A549 (cell line): ENCODE measurements at regions not wholly inside any gene's neighbourhood (a gene's known extent, or its start where the extent isn't known, plus 50 kb on each side); places are given as distances from the start of the nearest gene placed in this dataset.

Experiments used
- ATAC-seq, 2 experiments: fragments of 200-7000 bp in 1 of 2; fragments of >200 bp in 1 of 2; cut with Nextera tagmentation in 1 of 2; cut with Tn5 transposase in 1 of 2; 3 replicates each; pipeline versions ENCODE4 v1.8.0 to v1.9.1; 2018 to 2020; ENCODE audit warnings: mild to moderate bottlenecking in 1 of 2, moderate library complexity in 1 of 2
- CTCF ChIA-PET: fragments of 300-600 bp; sonication (Branson Sonifier 250); formaldehyde crosslinking; extraction: SDS; loops from one replicate; lab custom pipeline; 2021; ENCODE audit warnings: antibody characterized with exemption, inconsistent platforms; lab: Yijun Ruan, JAX
- POLR2A ChIA-PET: fragments of 350-600 bp; formaldehyde crosslinking; extraction: SDS; loops from one replicate; lab custom pipeline; 2021; ENCODE audit warnings: antibody characterized with exemption, inconsistent platforms; lab: Yijun Ruan, JAX
- DNase-seq, 2 experiments: peaks; one replicate each; pipeline versions ENCODE4 v3.0.0 to v3.0.0-alpha.2; 2011 to 2016; ENCODE audit warnings: low read depth in 1 of 2, low spot score in 1 of 2
- FAIRE-seq: peaks from 2 replicates; lab custom pipeline; 2011; peaks lifted over from hg19 to GRCh38; lab: Jason Lieb, UNC
- H3K27ac ChIP-seq, 2 experiments: fragments of >200 bp; sonication (Bioruptor Twin); formaldehyde crosslinking; 3 replicates each; pipeline ENCODE4 v1.5.1; 2016 to 2017
- H3K4me1 ChIP-seq: fragments of >200 bp; sonication (Bioruptor Twin); formaldehyde crosslinking; 3 replicates; pipeline ENCODE4 v1.6.1; 2016
- H3K4me2 ChIP-seq: fragments of >200 bp; sonication (Bioruptor Twin); formaldehyde crosslinking; 3 replicates; pipeline ENCODE4 v1.6.1; 2016
- H3K4me3 ChIP-seq: fragments of >200 bp; sonication (Bioruptor Twin); formaldehyde crosslinking; 3 replicates; pipeline ENCODE4 v1.5.1; 2016
- H3K9me3 ChIP-seq: fragments of >200 bp; sonication (Bioruptor Twin); formaldehyde crosslinking; 3 replicates; pipeline ENCODE4 v1.6.1; 2016
- ATOH8 ChIP-seq: fragments of 250-450 bp; sonication (Bioruptor Pico); IDR thresholded peaks from 2 replicates; pipeline ENCODE4 v1.5.0; 2020; ENCODE audit warnings: low read depth, mild to moderate bottlenecking, moderate library complexity
- BCL3 ChIP-seq: fragments of >200 bp; sonication (Bioruptor Twin); formaldehyde crosslinking; IDR thresholded peaks from 3 replicates; pipeline ENCODE4 v1.6.1; 2016
- BHLHE40 ChIP-seq: IDR thresholded peaks from 2 replicates; pipeline ENCODE4 v1.6.1; 2012; ENCODE audit warnings: low read depth, low read length, inconsistent platforms
- CBX2 ChIP-seq: fragments of 200-600 bp; sonication (generic); IDR thresholded peaks from 2 replicates; pipeline ENCODE4 v1.6.1; 2016; ENCODE audit warnings: low read depth, mild to moderate bottlenecking, borderline replicate concordance
- CHD4 ChIP-seq: fragments of 200-600 bp; sonication (generic); IDR thresholded peaks from 2 replicates; pipeline ENCODE4 v1.6.1; 2016; ENCODE audit warnings: antibody characterized with exemption, mild to moderate bottlenecking, borderline replicate concordance
- CTCF ChIP-seq: fragments of >200 bp; sonication (Bioruptor Twin); formaldehyde crosslinking; IDR thresholded peaks from 3 replicates; pipeline ENCODE4 v1.5.1; 2016
- EHMT2 ChIP-seq: fragments of 200-600 bp; sonication (generic); IDR thresholded peaks from 2 replicates; pipeline ENCODE4 v1.6.1; 2016; ENCODE audit warnings: antibody characterized with exemption, low read depth, mild to moderate bottlenecking, moderate library complexity
- ELK1 ChIP-seq: fragments of 150-350 bp; IDR thresholded peaks from 2 replicates; pipeline ENCODE4 v1.6.1; 2014; ENCODE audit warnings: low read depth, mild to moderate bottlenecking, low read length
- FOSL2 ChIP-seq, 2 experiments: fragments of 450-650 bp in 1 of 2; fragments of >200 bp in 1 of 2; sonication (Bioruptor Twin) in 1 of 2; formaldehyde crosslinking; IDR thresholded peaks; 2 replicates each; pipeline versions ENCODE4 v1.5.0 to v1.6.1; 2016 to 2020; ENCODE audit warnings: mild to moderate bottlenecking in 1 of 2, moderate library complexity in 1 of 2
- FOXS1 ChIP-seq: fragments of 250-450 bp; sonication (Bioruptor Pico); IDR thresholded peaks from 2 replicates; pipeline ENCODE4 v1.5.0; 2020; ENCODE audit warnings: mild to moderate bottlenecking, moderate library complexity
- GATA3 ChIP-seq: IDR thresholded peaks from 2 replicates; pipeline ENCODE4 v1.6.1; 2012; ENCODE audit warnings: borderline replicate concordance
- HDAC2 ChIP-seq: fragments of 200-600 bp; sonication (generic); IDR thresholded peaks from 2 replicates; pipeline ENCODE4 v1.6.1; 2016
- HOXA7 ChIP-seq: fragments of 250-450 bp; sonication (Bioruptor Pico); IDR thresholded peaks from 2 replicates; pipeline ENCODE4 v1.5.0; 2020; ENCODE audit warnings: mild to moderate bottlenecking, moderate library complexity
- HOXB13 ChIP-seq: fragments of 250-450 bp; sonication (Bioruptor Pico); IDR thresholded peaks from 2 replicates; pipeline ENCODE4 v1.5.0; 2020; ENCODE audit warnings: low read depth, mild to moderate bottlenecking, moderate library complexity
- KDM1A ChIP-seq: fragments of 200-600 bp; sonication (generic); IDR thresholded peaks from 2 replicates; pipeline ENCODE4 v1.6.1; 2016; ENCODE audit warnings: low read depth, mild to moderate bottlenecking
- KDM5A ChIP-seq: fragments of 200-600 bp; sonication (generic); IDR thresholded peaks from 2 replicates; pipeline ENCODE4 v1.6.1; 2016; ENCODE audit warnings: antibody characterized with exemption, mild to moderate bottlenecking
- MAX ChIP-seq: IDR thresholded peaks from 2 replicates; pipeline ENCODE4 v1.6.1; 2012
- MYC ChIP-seq: IDR thresholded peaks from 2 replicates; pipeline ENCODE4 v1.6.1; 2012; ENCODE audit warnings: mild to moderate bottlenecking, inconsistent platforms, low read length, improper control_type of control experiment, borderline replicate concordance
- NFE2L2 ChIP-seq: fragments of 150-350 bp; conservative IDR thresholded peaks from 2 replicates; pipeline ENCODE4 v1.6.1; 2014; ENCODE audit warnings: low read length
- NPAS2 ChIP-seq: fragments of 250-450 bp; sonication (Bioruptor Pico); IDR thresholded peaks from 2 replicates; pipeline ENCODE4 v1.8.0; 2022; ENCODE audit warnings: mild to moderate bottlenecking, moderate library complexity, borderline replicate concordance
- NR3C1 ChIP-seq: fragments of >200 bp; sonication (Bioruptor Twin); formaldehyde crosslinking; IDR thresholded peaks from 3 replicates; pipeline ENCODE4 v1.6.1; 2017
- PBX3 ChIP-seq: IDR thresholded peaks from 2 replicates; pipeline ENCODE4 v1.6.1; 2012
- POLR2A ChIP-seq: IDR thresholded peaks from 2 replicates; pipeline ENCODE4 v1.6.1; 2012; ENCODE audit warnings: mild to moderate bottlenecking, low read length
- POLR2AphosphoS2 ChIP-seq: conservative IDR thresholded peaks from 2 replicates; pipeline ENCODE4 v1.6.1; 2012; ENCODE audit warnings: low read length, improper control_type of control experiment, inconsistent platforms
- RAD21 ChIP-seq, 2 experiments: fragments of >200 bp in 1 of 2; sonication (Bioruptor Twin) in 1 of 2; formaldehyde crosslinking in 1 of 2; IDR thresholded peaks in 1 of 2; conservative IDR thresholded peaks in 1 of 2; 2 replicates in 1 of 2; 3 replicates in 1 of 2; pipeline ENCODE4 v1.6.1; 2012 to 2018; ENCODE audit warnings: inconsistent platforms in 1 of 2
- RARB ChIP-seq: fragments of 250-450 bp; sonication (Bioruptor Pico); IDR thresholded peaks from 2 replicates; pipeline ENCODE4 v1.8.0; 2021; ENCODE audit warnings: mild to moderate bottlenecking, moderate library complexity
- SREBF2 ChIP-seq: fragments of 450-650 bp; IDR thresholded peaks from 2 replicates; pipeline ENCODE4 v1.6.1; 2014; ENCODE audit warnings: mild to moderate bottlenecking, moderate library complexity
- TFCP2L1 ChIP-seq: fragments of 250-450 bp; sonication (Bioruptor Pico); IDR thresholded peaks from 2 replicates; pipeline ENCODE4 v1.5.0; 2021; ENCODE audit warnings: mild to moderate bottlenecking
- TP53 ChIP-seq: fragments of 250-450 bp; sonication (Bioruptor Pico); IDR thresholded peaks from 2 replicates; pipeline ENCODE4 v1.5.0; 2021; ENCODE audit warnings: mild to moderate bottlenecking, moderate library complexity
- ZFP36 ChIP-seq: fragments of 450-650 bp; IDR thresholded peaks from 2 replicates; pipeline ENCODE4 v1.6.1; 2014; ENCODE audit warnings: borderline replicate concordance; ENCODE audit not compliant: partially characterized antibody
- WGBS: methylation state at CpG from one replicate; pipeline ENCODE4 v1.1.6; 2017; ENCODE audit errors: missing lambda C conversion rate; 5-methylcytosine and 5-hydroxymethylcytosine counted together

GRCh38 chr21:28380241-28380640, 612.4 kb downstream of the LTN1 start:
- Histone ChIP-seq H3K4me1 (no peaks in the 10 kb centered on the region), H3K9me3 (no peaks in the 10 kb centered on the region), H3K4me2 (no peak overlapping the region), H3K27ac (no peak overlapping the region), H3K4me3 (no peak overlapping the region)
- POLR2A ChIA-PET: no interaction called here
- CTCF ChIA-PET: no interaction called here
- WGBS: 12% methylated on average over 7 of the region's 7 CpGs
- TF ChIP-seq POLR2A (no peak), BHLHE40 (no peak), HDAC2 (no peak), BCL3 (no peak), NFE2L2 (no peak), CBX2 (no peak), GATA3 (no peak), SREBF2 (no peak)
- ATAC-seq: no peak
- FAIRE-seq: no peak
- DNase-seq: no peak

- 40% methylated on average over 2 of the region's 2 CpGs for WGBS
- H3K27ac ChIP-seq: no peak overlapping the region
- no peaks in the 10 kb centered on the region for H3K9me3 ChIP-seq
- FAIRE-seq (no peak), DNase-seq (no peak), ATAC-seq (no peak)
- POLR2A ChIA-PET: no interaction called here
- CTCF ChIA-PET: no interaction called here
- no peak overlapping the region for H3K4me2 ChIP-seq
- TF ChIP-seq TFCP2L1 (CRISPR knock-in tag) (no peak), MAX (no peak), SREBF2 (no peak), FOXS1 (CRISPR knock-in tag) (no peak), CHD4 (no peak), KDM1A (no peak), PBX3 (no peak), BHLHE40 (no peak), FOSL2 (IDR thresholded peaks at IDR 0.05) (no peak), FOSL2 (CRISPR knock-in tag; IDR thresholded peaks at IDR 0.05) (no peak), NR3C1 (no peak), MYC (no peak), ZFP36 (no peak)
- no peak overlapping the region for H3K4me3 ChIP-seq
- no peaks in the 10 kb centered on the region for H3K4me1 ChIP-seq
Observed at GRCh38 chr21:28378026-28378425, 614.7 kb downstream of the LTN1 start.

- CTCF ChIA-PET: no interaction called here
- Histone ChIP-seq H3K27ac (no peak overlapping the region), H3K4me1 (no peaks in the 10 kb centered on the region), H3K9me3 (no peaks in the 10 kb centered on the region), H3K4me2 (no peak overlapping the region), H3K4me3 (no peak overlapping the region)
- ATAC-seq (no peak), DNase-seq (no peak), FAIRE-seq (no peak)
- WGBS: 13% methylated on average over 2 of the region's 2 CpGs
- POLR2A ChIA-PET: no interaction called here
- TF ChIP-seq RARB (CRISPR knock-in tag) (no peak), HOXA7 (CRISPR knock-in tag) (no peak), HOXB13 (CRISPR knock-in tag) (no peak), ELK1 (no peak), TP53 (CRISPR knock-in tag) (no peak), EHMT2 (no peak), KDM5A (no peak), RAD21 (conservative IDR thresholded peaks at IDR 0.05 in 1 of 2, IDR thresholded peaks at IDR 0.05 in 1 of 2) (no peak), ATOH8 (CRISPR knock-in tag) (no peak), CTCF (no peak), MYC (no peak), NPAS2 (CRISPR knock-in tag) (no peak), FOXS1 (CRISPR knock-in tag) (no peak), POLR2AphosphoS2 (no peak)
Observed at GRCh38 chr21:28375708-28376385, 616.8 kb downstream of the LTN1 start.
